ENCODE measurements at regions not wholly inside any gene's neighbourhood (a gene's known extent, or its start where the extent isn't known, plus 50 kb on each side); places are given as distances from the start of the nearest gene placed in this dataset.

- DNase-seq, result no peak
Observed at GRCh38 chr17:77899498-77899897, 59.0 kb upstream of the TNRC6C start.

DNA sequence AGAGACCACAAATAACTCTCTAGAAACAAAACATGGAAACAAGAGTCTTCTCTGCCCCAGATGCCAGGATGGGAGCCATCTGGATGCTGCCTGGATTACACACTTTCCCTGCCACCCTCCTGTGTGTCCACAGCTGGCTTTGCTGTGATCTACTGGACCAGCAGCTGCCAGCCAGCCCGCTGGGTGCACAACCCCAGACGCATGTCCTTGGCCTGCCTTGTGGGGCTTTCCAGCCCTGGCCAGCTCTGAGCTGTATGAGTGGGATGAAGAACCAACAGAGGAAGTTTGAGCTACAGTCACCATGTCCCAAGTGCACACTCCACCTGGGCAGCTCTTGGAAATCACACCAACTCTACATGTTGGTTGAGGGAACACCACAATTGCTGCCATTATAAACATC, 57.0 kb upstream of the TNRC6C start:
- no peak for DNase-seq

DNA sequence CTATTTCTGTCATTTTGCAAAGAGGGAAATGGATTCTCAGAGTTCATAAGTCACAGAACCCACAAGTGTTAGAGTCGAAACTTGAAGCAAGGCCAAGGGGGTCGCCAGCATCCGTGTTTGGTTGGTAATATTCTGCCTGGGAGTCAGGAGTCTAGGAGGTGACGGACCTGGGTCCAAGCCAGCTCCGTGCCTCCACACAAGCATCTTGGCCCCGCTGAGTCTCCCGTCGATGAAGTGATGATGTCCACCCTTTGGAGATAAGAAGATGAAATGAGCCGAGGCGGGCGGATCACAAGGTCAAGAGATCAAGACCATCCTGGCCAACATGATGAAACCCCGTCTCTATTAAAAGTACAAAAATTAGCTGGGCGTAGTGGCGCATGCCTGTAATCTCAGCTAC, 53.2 kb upstream of the TNRC6C start:
- DNase-seq, result no peak

DNA sequence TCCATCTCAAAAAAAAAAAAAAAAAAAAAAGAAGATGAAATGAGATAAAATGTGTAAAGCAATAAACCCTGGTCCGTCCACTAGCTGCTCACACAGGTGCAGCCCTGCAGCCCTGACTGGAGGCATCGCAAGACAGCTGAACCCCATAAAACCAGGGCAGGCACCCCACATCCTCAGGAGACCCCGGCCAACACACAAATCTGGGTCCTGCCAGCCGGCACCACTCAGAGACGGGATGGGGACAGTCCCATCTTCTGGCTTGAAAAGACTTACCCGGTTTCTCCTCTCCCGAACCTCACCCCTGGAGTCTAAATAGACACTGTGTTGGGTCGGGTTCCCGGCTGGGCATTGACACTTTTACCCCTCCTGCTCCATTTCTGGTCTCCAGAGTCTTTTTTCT, 52.7 kb upstream of the TNRC6C start:
- DNase-seq, result no peak

DNA sequence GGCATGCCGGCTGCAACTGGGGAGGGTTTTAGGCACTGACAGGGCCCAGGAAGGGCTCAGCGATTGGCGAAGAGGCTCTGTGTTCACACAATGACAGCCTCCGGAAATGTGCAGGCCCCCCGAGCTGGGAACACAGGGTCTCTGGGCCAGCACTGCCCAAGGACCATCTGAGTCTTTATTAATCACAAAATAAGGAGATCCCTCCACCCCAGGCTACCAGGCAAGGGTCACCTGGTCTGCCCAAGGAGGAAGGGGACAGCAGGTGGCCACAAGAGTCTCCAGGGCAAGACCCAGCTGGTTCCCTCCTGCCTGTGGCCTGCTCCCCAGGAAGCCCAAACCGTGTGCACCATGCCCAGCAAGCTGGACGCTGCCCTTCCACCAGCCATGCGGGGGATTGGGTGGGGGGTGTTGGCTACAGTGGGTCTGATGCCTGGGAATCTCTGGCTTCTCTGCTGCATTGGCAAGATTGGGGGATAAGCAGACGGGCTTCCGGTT, 52.1 kb upstream of the TNRC6C start:
- DNase-seq, result no peak

GRCh38 chr17:77907497-77908461, 50.7 kb upstream of the TNRC6C start:
- DNase-seq, result no peak

- DNase-seq, result no peak
Observed at GRCh38 chr17:77908501-77908900, 50.0 kb upstream of the TNRC6C start.
